ENCODE measurements at regions not wholly inside any gene's neighbourhood (a gene's known extent, or its start where the extent isn't known, plus 50 kb on each side); places are given as distances from the start of the nearest gene placed in this dataset.

- H3K4me3 ChIP-seq (ENCODE audit: low read length): no peak overlapping the region
- no peak for DNase-seq (ENCODE audit: low read depth)
- TF ChIP-seq CTCF (IDR thresholded peaks at IDR 0.05; ENCODE audit: insufficient read depth, low read depth, low read length, missing control alignments): no peak
Observed at GRCh38 chr14:51321036-51321435, 81.0 kb downstream of the TMX1 start.

- no peak overlapping the region for H3K4me3 ChIP-seq (ENCODE audit: low read length)
- TF ChIP-seq CTCF (IDR thresholded peaks at IDR 0.05; ENCODE audit: insufficient read depth, low read depth, low read length, missing control alignments): no peak
- DNase-seq (ENCODE audit: low read depth): no peak
Observed at GRCh38 chr14:51323492-51323891, 83.4 kb downstream of the TMX1 start.

- peak; percentile 40 for DNase-seq (ENCODE audit: low read depth)
- no peak for TF ChIP-seq CTCF (IDR thresholded peaks at IDR 0.05; ENCODE audit: insufficient read depth, low read depth, low read length, missing control alignments)
- no peak overlapping the region for H3K4me3 ChIP-seq (ENCODE audit: low read length)
Observed at GRCh38 chr14:51327376-51327775, 87.3 kb downstream of the TMX1 start.

GRCh38 chr14:51328064-51328771 lies 88.2 kb downstream of the TMX1 start:
- DNase-seq (ENCODE audit: low read depth): peak; percentile 73
- no peak for TF ChIP-seq CTCF (IDR thresholded peaks at IDR 0.05; ENCODE audit: insufficient read depth, low read depth, low read length, missing control alignments)
- H3K4me3 ChIP-seq (ENCODE audit: low read length): peak overlapping the region; percentile 6

GRCh38 chr14:51328772-51329353 lies 88.8 kb downstream of the TMX1 start:
- no peak overlapping the region for H3K4me3 ChIP-seq (ENCODE audit: low read length)
- DNase-seq (ENCODE audit: low read depth): peak; percentile 54
- no peak for TF ChIP-seq CTCF (IDR thresholded peaks at IDR 0.05; ENCODE audit: insufficient read depth, low read depth, low read length, missing control alignments)

GRCh38 chr14:51331486-51332367 lies 91.7 kb downstream of the TMX1 start:
- no peak for TF ChIP-seq CTCF (IDR thresholded peaks at IDR 0.05; ENCODE audit: insufficient read depth, low read depth, low read length, missing control alignments)
- no peak overlapping the region for H3K4me3 ChIP-seq (ENCODE audit: low read length)

More at GRCh38 chr14:51331486-51332367, 91.7 kb downstream of the TMX1 start:
- no peak for DNase-seq (ENCODE audit: low read depth)

All from epithelial cell of esophagus (primary cell).